ENCODE measurements at regions not wholly inside any gene's neighbourhood (a gene's known extent, or its start where the extent isn't known, plus 50 kb on each side); places are given as distances from the start of the nearest gene placed in this dataset.

DNA sequence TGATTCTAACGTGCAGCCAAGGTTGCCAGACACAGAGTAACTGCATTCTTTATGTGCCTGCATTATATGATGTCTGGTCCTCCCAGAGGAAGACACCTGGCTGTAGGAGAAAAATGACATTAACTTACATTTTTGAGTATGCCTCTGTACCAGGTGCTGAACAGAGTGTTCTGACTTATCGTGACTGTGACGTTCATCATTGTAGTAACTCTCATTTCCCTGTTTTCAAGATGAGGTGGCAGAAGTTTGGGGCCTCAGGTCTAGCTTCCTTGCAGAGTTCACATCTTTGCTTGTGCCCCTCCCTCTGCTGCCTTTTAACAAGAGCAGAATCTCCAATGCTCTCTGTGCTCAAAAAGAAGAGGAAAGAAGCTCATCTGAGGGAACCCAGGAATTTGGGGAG is 488.0 kb downstream of the AJAP1 start:
- no peak overlapping the region for H3K4me3 ChIP-seq (ENCODE audit: low read length)
- no peak for DNase-seq (ENCODE audit: low read depth)
- TF ChIP-seq, protein P1, sequence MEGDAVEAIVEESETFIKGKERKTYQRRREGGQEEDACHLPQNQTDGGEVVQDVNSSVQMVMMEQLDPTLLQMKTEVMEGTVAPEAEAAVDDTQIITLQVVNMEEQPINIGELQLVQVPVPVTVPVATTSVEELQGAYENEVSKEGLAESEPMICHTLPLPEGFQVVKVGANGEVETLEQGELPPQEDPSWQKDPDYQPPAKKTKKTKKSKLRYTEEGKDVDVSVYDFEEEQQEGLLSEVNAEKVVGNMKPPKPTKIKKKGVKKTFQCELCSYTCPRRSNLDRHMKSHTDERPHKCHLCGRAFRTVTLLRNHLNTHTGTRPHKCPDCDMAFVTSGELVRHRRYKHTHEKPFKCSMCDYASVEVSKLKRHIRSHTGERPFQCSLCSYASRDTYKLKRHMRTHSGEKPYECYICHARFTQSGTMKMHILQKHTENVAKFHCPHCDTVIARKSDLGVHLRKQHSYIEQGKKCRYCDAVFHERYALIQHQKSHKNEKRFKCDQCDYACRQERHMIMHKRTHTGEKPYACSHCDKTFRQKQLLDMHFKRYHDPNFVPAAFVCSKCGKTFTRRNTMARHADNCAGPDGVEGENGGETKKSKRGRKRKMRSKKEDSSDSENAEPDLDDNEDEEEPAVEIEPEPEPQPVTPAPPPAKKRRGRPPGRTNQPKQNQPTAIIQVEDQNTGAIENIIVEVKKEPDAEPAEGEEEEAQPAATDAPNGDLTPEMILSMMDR (IDR thresholded peaks at IDR 0.05; ENCODE audit: insufficient read depth, low read depth, low read length, missing control alignments): no peak

DNA sequence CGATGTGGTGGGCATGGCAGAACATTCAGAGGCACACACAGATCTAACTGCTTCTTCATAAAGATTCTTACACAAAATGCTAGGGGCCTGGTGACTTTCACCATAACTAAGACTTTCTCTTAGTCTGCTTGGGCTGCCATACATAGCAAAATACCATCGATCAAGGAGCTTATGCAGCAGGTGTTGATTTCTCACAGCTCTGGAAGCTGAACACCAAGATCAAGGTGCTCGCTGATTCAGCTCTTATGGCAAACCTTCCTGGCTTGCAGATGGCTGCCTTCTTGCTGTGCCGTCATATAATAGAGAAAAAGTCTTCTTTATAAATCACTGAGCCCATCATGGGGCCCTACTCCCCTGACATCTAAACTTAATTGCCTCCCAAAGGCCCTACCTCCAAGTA is 487.3 kb downstream of the AJAP1 start:
- no peak for DNase-seq (ENCODE audit: low read depth)
- TF ChIP-seq, protein P1 (IDR thresholded peaks at IDR 0.05; ENCODE audit: insufficient read depth, low read depth, low read length, missing control alignments): no peak
- no peak overlapping the region for H3K4me3 ChIP-seq (ENCODE audit: low read length)

DNA sequence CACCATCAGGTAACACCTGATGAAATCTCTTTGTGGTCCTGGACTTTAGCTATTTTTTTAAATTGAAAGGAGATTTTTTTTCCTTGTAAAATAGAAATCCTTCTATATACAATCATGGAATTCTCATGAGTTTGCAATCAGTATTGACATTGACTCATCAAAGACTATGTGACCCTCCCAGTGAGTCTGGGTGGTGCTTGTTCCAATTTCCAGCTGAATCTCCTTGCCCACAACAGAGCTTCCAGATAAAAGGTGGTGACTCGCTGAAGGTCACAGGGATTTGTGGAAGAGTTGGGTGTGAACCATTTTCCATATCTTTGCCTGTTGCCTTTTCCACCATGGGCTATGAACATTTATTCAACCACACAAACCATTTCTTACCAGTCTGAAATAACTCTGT is 486.6 kb downstream of the AJAP1 start:
- no peak for DNase-seq (ENCODE audit: low read depth)
- no peak overlapping the region for H3K4me3 ChIP-seq (ENCODE audit: low read length)
- TF ChIP-seq, protein P1 (IDR thresholded peaks at IDR 0.05; ENCODE audit: insufficient read depth, low read depth, low read length, missing control alignments): no peak

DNA sequence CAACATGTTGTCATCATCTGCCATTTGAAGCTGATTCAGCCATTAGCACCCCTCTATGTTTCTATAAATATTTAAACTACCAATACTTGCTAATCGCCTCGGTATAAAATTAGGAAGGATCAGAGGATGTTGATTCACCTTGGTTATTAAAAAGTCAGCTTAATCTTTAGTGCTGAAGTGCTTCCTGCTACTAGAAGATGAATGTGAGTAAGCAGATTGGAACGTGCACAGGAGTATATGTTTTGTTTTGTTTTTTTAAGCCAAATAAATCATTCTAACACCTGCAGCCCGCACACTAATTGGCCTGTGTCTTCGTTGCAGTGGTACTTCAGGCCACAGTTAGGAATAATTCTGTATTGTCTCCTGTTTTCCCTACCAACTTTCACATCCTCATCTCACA is 485.7 kb downstream of the AJAP1 start:
- TF ChIP-seq, protein P1 (IDR thresholded peaks at IDR 0.05; ENCODE audit: insufficient read depth, low read depth, low read length, missing control alignments): no peak
- no peak for DNase-seq (ENCODE audit: low read depth)

DNA sequence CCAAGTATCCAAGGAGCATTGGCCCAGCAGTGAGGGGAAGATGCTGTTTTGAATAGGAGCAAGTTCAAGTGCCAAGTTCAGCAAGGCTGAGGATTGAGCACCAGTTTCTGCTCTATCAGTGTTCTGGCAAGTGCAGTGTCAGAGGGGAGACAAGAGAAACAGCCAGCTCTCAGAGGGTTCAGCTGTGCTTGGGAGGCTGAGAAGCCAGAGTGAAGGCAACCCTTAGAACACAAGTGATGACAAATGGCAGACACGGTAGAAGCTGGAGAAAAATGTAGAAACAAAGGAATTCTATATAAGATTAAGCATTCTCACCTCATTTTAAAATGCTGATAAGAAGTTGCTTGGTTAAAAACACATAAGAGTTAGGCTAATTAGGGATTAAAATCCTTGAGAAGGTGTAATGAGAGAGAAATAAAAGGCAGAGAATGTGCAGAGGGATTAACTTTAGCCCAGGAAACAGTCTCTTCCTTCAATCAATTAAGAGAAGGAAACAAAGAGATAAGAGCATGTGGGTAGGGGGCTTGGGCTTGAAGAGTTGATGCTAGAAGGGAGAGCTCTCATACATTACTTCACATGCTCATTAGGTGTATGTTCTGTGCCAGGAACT is 475.4 kb downstream of the AJAP1 start:
- no peak overlapping the region for H3K4me3 ChIP-seq (ENCODE audit: low read length)
- DNase-seq (ENCODE audit: low read depth): no peak
- TF ChIP-seq, protein P1 (IDR thresholded peaks at IDR 0.05; ENCODE audit: insufficient read depth, low read depth, low read length, missing control alignments): no peak

More for the DNA sequence above, 485.7 kb downstream of the AJAP1 start:
- no peak overlapping the region for H3K4me3 ChIP-seq (ENCODE audit: low read length)

DNA sequence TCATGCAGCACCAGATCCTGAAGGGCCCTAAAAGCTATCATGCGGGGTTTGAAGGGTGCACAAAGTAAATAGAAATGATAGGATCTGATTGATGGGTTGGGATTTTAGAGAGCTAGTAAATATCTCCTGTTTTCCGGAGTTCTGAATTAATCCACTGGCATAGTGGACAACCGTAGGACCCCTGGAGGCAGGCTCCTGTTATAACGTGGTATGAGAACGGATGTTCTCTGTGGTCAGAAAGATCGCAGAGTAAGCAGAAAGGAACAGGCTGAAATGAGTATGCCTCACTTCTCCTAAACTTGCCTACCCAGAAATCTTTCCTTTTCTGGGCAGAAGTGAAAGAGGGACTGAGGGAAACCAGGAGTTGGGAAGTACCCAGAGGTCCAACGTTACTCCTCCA is 470.8 kb downstream of the AJAP1 start:
- no peak for DNase-seq (ENCODE audit: low read depth)
- TF ChIP-seq, protein P1 (IDR thresholded peaks at IDR 0.05; ENCODE audit: insufficient read depth, low read depth, low read length, missing control alignments): no peak
- H3K4me3 ChIP-seq (ENCODE audit: low read length): no peak overlapping the region

DNA sequence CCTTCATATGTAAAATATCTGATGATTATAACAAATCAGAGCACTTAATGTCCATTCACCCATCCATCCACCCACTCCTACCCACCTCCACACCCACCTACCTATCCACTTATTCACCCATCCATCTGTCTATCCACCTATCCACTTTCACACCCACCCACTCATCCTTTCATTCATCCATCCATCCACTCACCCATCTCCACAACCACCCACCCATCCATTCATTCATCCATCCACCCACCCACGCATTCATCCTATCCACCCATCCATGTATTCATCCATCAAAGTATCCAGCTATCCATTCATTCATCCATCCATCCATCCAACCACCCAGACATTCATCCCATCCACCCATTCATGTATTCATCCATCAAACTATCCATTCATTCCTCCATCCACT is 466.1 kb downstream of the AJAP1 start:
- TF ChIP-seq, protein P1 (IDR thresholded peaks at IDR 0.05; ENCODE audit: insufficient read depth, low read depth, low read length, missing control alignments): no peak
- H3K4me3 ChIP-seq (ENCODE audit: low read length): no peak overlapping the region
- no peak for DNase-seq (ENCODE audit: low read depth)
